MM.1S (cell line): ENCODE measurements at regions not wholly inside any gene's neighbourhood (a gene's known extent, or its start where the extent isn't known, plus 50 kb on each side); places are given as distances from the start of the nearest gene placed in this dataset.

Experiments
- DNase-seq: peaks from one replicate; pipeline ENCODE4 v3.0.0-alpha.2; 2015
- H2AFZ ChIP-seq: fragments of 300-600 bp; sonication (generic); 2 replicates; pipeline ENCODE4 v1.6.0; 2016; ENCODE audit warnings: antibody characterized with exemption, low read length
- H3F3A ChIP-seq: fragments of 300-600 bp; sonication (generic); 2 replicates; pipeline ENCODE4 v1.6.1; 2016; ENCODE audit warnings: mild to moderate bottlenecking, antibody characterized with exemption, low read length, moderate library complexity, mixed read lengths; ENCODE audit not compliant: insufficient read depth
- H3K27ac ChIP-seq: fragments of 300-600 bp; sonication (generic); 2 replicates; pipeline ENCODE4 v1.5.1; 2016; ENCODE audit warnings: mild to moderate bottlenecking, low read length
- H3K27me3 ChIP-seq: fragments of 300-600 bp; sonication (generic); replicated peaks from 2 replicates; pipeline ENCODE4 v1.6.0; 2016; ENCODE audit warnings: low read length; ENCODE audit not compliant: insufficient read depth
- H3K36me3 ChIP-seq: fragments of 300-600 bp; sonication (generic); replicated peaks from 2 replicates; pipeline ENCODE4 v1.6.1; 2016; ENCODE audit warnings: mild to moderate bottlenecking, low read length, mixed read lengths; ENCODE audit not compliant: insufficient read depth
- H3K4me1 ChIP-seq: fragments of 300-600 bp; sonication (generic); 2 replicates; pipeline ENCODE4 v1.6.1; 2016; ENCODE audit warnings: low read length, mixed read lengths
- H3K4me2 ChIP-seq: fragments of 300-600 bp; sonication (generic); 2 replicates; pipeline ENCODE4 v1.6.0; 2016; ENCODE audit warnings: low read depth, low read length
- H3K4me3 ChIP-seq: fragments of 300-600 bp; sonication (generic); 2 replicates; pipeline ENCODE4 v1.5.1; 2016; ENCODE audit warnings: low read length, mixed read lengths
- H3K79me2 ChIP-seq: fragments of 300-600 bp; sonication (generic); 2 replicates; pipeline ENCODE4 v1.6.1; 2016; ENCODE audit warnings: mixed run types, low read length, mixed read lengths
- H3K9ac ChIP-seq: fragments of 300-600 bp; sonication (generic); 2 replicates; pipeline ENCODE4 v1.6.1; 2016; ENCODE audit warnings: low read length, mixed read lengths
- H3K9me2 ChIP-seq: fragments of 300-600 bp; sonication (generic); replicated peaks from 2 replicates; pipeline ENCODE4 v1.6.1; 2016; ENCODE audit warnings: mild to moderate bottlenecking, low read length, mixed read lengths; ENCODE audit not compliant: insufficient read depth
- H3K9me3 ChIP-seq: fragments of 300-600 bp; sonication (generic); replicated peaks from 2 replicates; pipeline ENCODE4 v1.6.1; 2016; ENCODE audit warnings: mild to moderate bottlenecking, low read length, mixed read lengths; ENCODE audit not compliant: insufficient read depth
- H4K20me1 ChIP-seq: fragments of 300-600 bp; sonication (generic); 2 replicates; pipeline ENCODE4 v1.6.1; 2016; ENCODE audit warnings: mild to moderate bottlenecking, low read length, moderate library complexity, mixed read lengths; ENCODE audit not compliant: insufficient read depth
- CTCF ChIP-seq: fragments of 300-600 bp; sonication (generic); IDR thresholded peaks from 2 replicates; pipeline ENCODE4 v1.5.1; 2016; ENCODE audit warnings: antibody characterized with exemption, low read length, mixed read lengths
- EZH2 ChIP-seq: fragments of 300-600 bp; sonication (generic); optimal IDR thresholded peaks from 2 replicates; pipeline ENCODE3; 2017; ENCODE audit warnings: low read depth, mild to moderate bottlenecking, antibody characterized with exemption, low read length, mixed read lengths
- EZH2phosphoT487 ChIP-seq: fragments of 300-600 bp; sonication (generic); IDR thresholded peaks from 2 replicates; pipeline ENCODE4 v1.6.1; 2018; ENCODE audit warnings: antibody characterized with exemption, low read length

GRCh38 chr5:6875376-6875775 lies 162.1 kb downstream of the TENT4A start:
- no peak for TF ChIP-seq CTCF
- TF ChIP-seq EZH2 = no peak
- TF ChIP-seq EZH2phosphoT487 = no peak
- H3K9me2 ChIP-seq = no peaks in the 10 kb centered on the region
- peaks cover 14% of the 10 kb centered on the region for H3K4me1 ChIP-seq
- H3K4me3 ChIP-seq = no peak overlapping the region
- DNase-seq = no peak
- H3K9me3 ChIP-seq = no peaks in the 10 kb centered on the region
- no peak overlapping the region for H2AFZ ChIP-seq
- no peak overlapping the region for H3K27ac ChIP-seq
- H3K27me3 ChIP-seq = no peaks in the 10 kb centered on the region
- H3K9ac ChIP-seq = no peak overlapping the region
- H3F3A ChIP-seq = no peaks in the 10 kb centered on the region
- no peaks in the 10 kb centered on the region for H3K36me3 ChIP-seq
- H4K20me1 ChIP-seq = no peaks in the 10 kb centered on the region
- H3K79me2 ChIP-seq = no peaks in the 10 kb centered on the region
- no peak overlapping the region for H3K4me2 ChIP-seq

- no peak overlapping the region for H3K9ac ChIP-seq
- TF ChIP-seq EZH2phosphoT487 (no peak), EZH2 (no peak), CTCF (no peak)
- H3K4me2 ChIP-seq = no peak overlapping the region
- H3K4me1 ChIP-seq = 0 out of 2 replicates have a peak, but pooled peaks cover 4% of the 10 kb centered on the region
- no peaks in the 10 kb centered on the region for H3K36me3 ChIP-seq
- no peak overlapping the region for H2AFZ ChIP-seq
- H3F3A ChIP-seq = no peaks in the 10 kb centered on the region
- H3K4me3 ChIP-seq = no peak overlapping the region
- no peak for DNase-seq
- no peaks in the 10 kb centered on the region for H3K9me3 ChIP-seq
- no peak overlapping the region for H3K27ac ChIP-seq
- H3K27me3 ChIP-seq = no peaks in the 10 kb centered on the region
- no peaks in the 10 kb centered on the region for H3K79me2 ChIP-seq
- H3K9me2 ChIP-seq = no peaks in the 10 kb centered on the region
- H4K20me1 ChIP-seq = no peaks in the 10 kb centered on the region
Measured at GRCh38 chr5:6877986-6878828, 165.0 kb downstream of the TENT4A start.

GRCh38 chr5:6885581-6885980 lies 172.3 kb downstream of the TENT4A start:
- Histone ChIP-seq H3K36me3 (no peaks in the 10 kb centered on the region), H3K79me2 (no peaks in the 10 kb centered on the region), H3F3A (no peaks in the 10 kb centered on the region), H3K4me2 (0 out of 2 replicates have a peak overlapping the region, but pooled peaks have one; percentile 1), H3K9ac (no peak overlapping the region), H3K9me2 (no peaks in the 10 kb centered on the region), H3K27me3 (no peaks in the 10 kb centered on the region), H4K20me1 (no peaks in the 10 kb centered on the region), H2AFZ (no peak overlapping the region), H3K27ac (no peak overlapping the region), H3K4me1 (peaks cover 12% of the 10 kb centered on the region), H3K4me3 (no peak overlapping the region), H3K9me3 (no peaks in the 10 kb centered on the region)
- TF ChIP-seq EZH2 (no peak), CTCF (no peak), EZH2phosphoT487 (no peak)
- peak; percentile 54 for DNase-seq
